AG04449 (cell line): ENCODE measurements at regions not wholly inside any gene's neighbourhood (a gene's known extent, or its start where the extent isn't known, plus 50 kb on each side); places are given as distances from the start of the nearest gene placed in this dataset.

ENCODE experiments used
- CTCF ChIA-PET: fragments of 350-600 bp; formaldehyde crosslinking; extraction: SDS; loops from one replicate; lab custom pipeline; 2021; ENCODE audit warnings: antibody characterized with exemption; lab: Yijun Ruan, JAX
- POLR2A ChIA-PET: fragments of 400-600, 350-600 bp; formaldehyde crosslinking; extraction: SDS; loops from one replicate; lab custom pipeline; 2020; ENCODE audit warnings: antibody characterized with exemption, inconsistent platforms; lab: Yijun Ruan, JAX
- DNase-seq: peaks from one replicate; pipeline ENCODE4 v3.0.0-alpha.2; 2010; ENCODE audit warnings: low read depth, low spot score
- H3K4me3 ChIP-seq: 2 replicates; pipeline ENCODE4 v1.5.1; 2011; ENCODE audit warnings: low read depth, mild to moderate bottlenecking, control low read depth, low read length
- TF ChIP-seq, protein P1 (sequence below): IDR thresholded peaks from one replicate; pipeline ENCODE4 v1.5.1; 2011; ENCODE audit warnings: mild to moderate bottlenecking, moderate library complexity, low read length, control low read depth, inconsistent platforms; ENCODE audit not compliant: insufficient read depth; ENCODE audit errors: missing control alignments

DNA sequence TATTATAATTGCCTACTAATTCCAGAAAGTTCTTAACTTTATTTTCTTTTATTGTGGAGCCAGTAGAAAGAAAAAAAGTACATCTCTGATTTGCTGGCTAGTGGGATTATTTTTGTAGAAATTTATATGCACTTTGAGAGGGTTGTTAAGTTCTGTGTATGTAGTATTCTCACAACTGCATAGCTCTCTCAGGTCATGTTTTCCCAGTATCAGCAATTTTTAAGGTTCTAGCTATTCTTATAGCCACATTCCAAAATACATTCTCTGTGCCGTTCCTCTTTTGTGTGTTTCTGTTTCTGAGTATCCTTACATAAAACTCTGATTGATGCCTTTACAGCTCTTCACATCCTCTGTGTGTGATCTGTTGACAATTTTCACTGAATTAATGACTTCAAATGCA is 199.3 kb upstream of the KYNU start:
- TF ChIP-seq, protein P1, sequence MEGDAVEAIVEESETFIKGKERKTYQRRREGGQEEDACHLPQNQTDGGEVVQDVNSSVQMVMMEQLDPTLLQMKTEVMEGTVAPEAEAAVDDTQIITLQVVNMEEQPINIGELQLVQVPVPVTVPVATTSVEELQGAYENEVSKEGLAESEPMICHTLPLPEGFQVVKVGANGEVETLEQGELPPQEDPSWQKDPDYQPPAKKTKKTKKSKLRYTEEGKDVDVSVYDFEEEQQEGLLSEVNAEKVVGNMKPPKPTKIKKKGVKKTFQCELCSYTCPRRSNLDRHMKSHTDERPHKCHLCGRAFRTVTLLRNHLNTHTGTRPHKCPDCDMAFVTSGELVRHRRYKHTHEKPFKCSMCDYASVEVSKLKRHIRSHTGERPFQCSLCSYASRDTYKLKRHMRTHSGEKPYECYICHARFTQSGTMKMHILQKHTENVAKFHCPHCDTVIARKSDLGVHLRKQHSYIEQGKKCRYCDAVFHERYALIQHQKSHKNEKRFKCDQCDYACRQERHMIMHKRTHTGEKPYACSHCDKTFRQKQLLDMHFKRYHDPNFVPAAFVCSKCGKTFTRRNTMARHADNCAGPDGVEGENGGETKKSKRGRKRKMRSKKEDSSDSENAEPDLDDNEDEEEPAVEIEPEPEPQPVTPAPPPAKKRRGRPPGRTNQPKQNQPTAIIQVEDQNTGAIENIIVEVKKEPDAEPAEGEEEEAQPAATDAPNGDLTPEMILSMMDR = no peak
- H3K4me3 ChIP-seq = no peak overlapping the region
- CTCF ChIA-PET = no interaction called here
- POLR2A ChIA-PET = no interaction called here
- DNase-seq = no peak

DNA sequence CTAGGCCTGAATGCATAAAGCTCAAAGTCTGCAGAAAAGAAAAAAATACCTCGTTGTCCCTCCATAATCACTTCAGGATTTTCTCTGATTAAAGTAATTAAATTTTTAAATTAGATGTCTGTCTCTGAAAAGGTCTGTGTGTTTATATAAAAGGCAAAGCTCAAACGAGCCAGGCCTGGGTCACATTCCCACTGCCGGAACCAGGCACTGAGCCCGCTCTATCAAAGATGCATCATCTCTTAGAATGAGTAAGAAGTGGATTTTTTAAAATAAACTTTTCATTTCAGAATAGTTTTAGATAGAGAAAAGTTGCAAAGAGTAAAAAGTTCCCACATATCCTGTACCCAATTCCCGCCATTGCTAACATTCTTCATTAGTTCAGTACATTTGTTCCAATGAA is 202.1 kb upstream of the KYNU start:
- CTCF ChIA-PET = no interaction called here
- H3K4me3 ChIP-seq = no peak overlapping the region
- TF ChIP-seq, protein P1 = no peak
- POLR2A ChIA-PET = no interaction called here
- DNase-seq = no peak

DNA sequence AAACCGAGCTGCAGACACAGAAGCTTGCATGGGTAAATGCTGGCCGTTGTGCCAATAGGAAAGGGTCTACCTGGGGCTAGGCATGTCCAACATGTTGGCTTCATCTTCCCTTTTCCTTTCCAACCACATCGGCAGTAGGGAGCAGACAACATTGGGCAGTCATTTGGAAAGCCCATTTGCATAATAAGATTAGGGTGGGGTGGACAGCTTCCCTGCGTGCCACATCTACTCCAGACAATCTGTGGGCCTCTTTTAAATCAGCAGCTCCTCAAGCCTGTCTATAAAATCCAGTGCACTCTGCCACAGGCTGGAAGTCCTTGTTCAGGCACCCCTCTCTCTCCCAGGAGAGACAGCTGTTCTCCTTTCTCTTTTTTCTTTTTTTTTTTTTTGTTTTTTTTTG is 203.6 kb upstream of the KYNU start:
- no peak for DNase-seq
- CTCF ChIA-PET = no interaction called here
- POLR2A ChIA-PET = no interaction called here
- TF ChIP-seq, protein P1 = no peak
- no peak overlapping the region for H3K4me3 ChIP-seq

DNA sequence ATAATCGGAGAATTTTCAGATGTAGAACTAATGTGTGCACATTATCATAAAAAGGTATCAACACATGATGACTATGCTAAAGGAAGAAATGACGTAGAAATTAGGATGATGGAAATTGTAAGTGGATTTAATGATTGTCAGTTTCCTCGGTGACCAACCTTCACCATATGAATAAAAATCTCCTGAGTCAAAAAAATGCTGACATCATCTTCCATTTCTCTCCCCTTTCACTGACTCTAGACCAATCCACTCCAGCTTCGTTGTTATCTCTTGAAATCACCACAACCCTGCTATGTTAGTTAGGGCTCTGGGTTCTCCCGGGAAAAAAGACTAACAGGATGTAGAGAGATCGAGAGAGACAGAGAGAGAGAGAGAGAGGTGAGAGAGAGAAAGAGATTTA is 204.8 kb upstream of the KYNU start:
- H3K4me3 ChIP-seq = no peak overlapping the region
- ChIA-PET POLR2A (no interaction called here), CTCF (no interaction called here)
- DNase-seq = no peak
- TF ChIP-seq, protein P1 = no peak

DNA sequence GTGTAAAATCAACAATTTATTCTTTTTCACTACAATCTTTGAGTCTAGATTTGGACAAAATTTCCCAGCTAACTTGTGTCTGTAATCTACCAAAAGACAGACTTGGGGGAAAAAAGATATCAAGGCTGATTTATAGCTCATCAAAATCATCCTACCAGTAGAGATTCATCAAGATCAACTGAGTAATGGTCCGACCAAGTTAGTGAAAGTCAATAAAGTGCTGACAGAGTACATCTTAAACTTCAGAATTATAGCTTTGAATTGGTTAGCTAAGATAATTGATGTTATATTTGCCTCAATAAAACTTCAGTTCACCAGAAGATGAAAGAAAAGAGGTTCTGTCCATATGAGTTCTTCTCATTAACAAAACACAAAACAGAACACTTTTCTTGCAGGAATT is 207.1 kb upstream of the KYNU start:
- ChIA-PET POLR2A (no interaction called here), CTCF (no interaction called here)
- no peak overlapping the region for H3K4me3 ChIP-seq
- DNase-seq = no peak
- TF ChIP-seq, protein P1 = no peak

DNA sequence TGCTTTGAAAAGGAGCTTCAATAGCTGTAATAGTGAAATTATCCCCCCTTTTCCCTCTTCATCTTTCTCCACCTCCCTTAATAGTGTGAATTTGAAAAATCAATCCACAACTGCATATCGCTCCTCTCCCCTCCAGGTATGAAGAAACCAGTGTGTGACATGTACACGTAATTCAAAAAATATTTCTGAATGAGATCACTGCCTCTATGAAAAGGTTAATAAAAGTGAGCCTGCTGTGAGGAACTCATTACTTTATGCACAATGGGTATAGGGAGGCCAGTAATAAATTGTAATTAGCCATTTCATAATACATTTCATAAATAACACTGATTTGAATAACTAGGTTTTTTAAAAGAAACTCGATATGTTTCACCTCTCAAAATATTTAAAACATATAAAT is 209.0 kb upstream of the KYNU start:
- TF ChIP-seq, protein P1 = no peak
- DNase-seq = no peak
- ChIA-PET CTCF (no interaction called here), POLR2A (no interaction called here)
- H3K4me3 ChIP-seq = no peak overlapping the region
